ENCODE measurements at regions not wholly inside any gene's neighbourhood (a gene's known extent, or its start where the extent isn't known, plus 50 kb on each side); places are given as distances from the start of the nearest gene placed in this dataset.
"Not testable (repeated sequence)": the region's sequence is repeated elsewhere in the genome, so short reads cannot be mapped to it uniquely, and the experiment has no call there.

GRCh38 chr16:9599415-9600120, 508.1 kb downstream of the HAPSTR1 start:
- DNase-seq, result no peak

- DNase-seq, result no peak
These were observed 510.7 kb downstream of the HAPSTR1 start for GRCh38 chr16:9602189-9602588.

DNA sequence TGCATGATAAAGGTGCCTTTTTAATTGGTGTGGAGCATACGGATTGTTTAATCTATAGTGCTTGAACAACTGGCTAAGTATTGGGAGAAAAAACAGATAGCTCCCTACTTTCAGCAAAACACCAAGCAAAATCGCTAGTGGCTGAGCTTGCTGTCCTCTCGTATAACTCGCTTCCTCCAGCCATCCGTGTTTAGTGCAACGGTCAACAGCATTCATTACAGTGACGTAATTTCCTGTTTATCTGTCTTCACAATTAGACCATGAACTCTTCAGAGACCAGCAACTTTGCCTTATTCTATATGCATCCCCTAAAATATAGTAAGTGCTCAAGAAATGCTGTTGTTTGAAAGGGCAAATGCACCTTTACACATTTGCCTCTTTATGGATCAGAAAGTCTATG, 511.9 kb downstream of the HAPSTR1 start:
- DNase-seq, result no peak

- DNase-seq, result no peak
These were observed 516.2 kb downstream of the HAPSTR1 start for GRCh38 chr16:9607515-9608230.

- DNase-seq, result no peak
These were observed 519.3 kb downstream of the HAPSTR1 start for GRCh38 chr16:9610727-9611126.

GRCh38 chr16:9612267-9612666, 520.8 kb downstream of the HAPSTR1 start:
- no peak for DNase-seq

GRCh38 chr16:9614389-9614788, 522.9 kb downstream of the HAPSTR1 start:
- no peak for DNase-seq

DNA sequence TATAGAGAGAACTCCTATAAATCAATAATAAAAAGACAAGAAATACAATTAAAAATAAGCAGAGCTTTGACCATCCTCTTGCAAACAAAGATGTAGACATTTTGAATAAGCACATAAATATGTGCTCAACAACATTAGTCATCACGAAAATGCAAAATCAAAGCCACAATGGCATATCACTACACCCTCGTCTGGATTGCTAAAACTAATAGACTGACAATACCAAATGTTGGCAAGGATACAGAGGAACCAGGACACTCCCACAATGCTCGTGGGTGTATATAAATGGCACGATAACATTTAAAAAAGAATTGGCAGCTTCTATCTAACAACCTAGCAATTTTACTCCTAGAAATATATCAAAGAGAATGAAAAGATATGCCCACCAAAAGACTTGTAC, 530.8 kb downstream of the HAPSTR1 start:
- DNase-seq, result no peak

- DNase-seq, result no peak
These were observed 533.7 kb downstream of the HAPSTR1 start for GRCh38 chr16:9625122-9625521.

DNA sequence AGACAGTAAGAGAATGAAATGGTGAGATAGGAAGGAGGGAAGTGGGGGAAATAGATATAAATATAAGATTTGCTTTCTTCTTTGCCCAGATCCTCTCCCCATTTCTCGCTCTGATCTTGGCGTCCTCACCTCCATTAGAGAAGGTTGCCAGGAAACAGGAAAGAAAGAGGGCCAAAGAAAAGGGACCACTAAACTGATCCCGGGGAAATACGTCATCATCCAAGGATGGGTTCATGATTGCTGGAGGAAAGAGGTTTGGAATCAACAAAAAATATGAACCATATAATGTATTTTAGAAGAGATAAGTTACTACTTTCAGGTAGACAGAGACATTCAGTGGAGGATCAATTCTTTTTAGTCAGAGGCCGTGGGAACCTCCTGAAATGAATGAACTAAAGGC, 536.0 kb downstream of the HAPSTR1 start:
- no peak for DNase-seq

GRCh38 chr16:9630119-9630518, 538.7 kb downstream of the HAPSTR1 start:
- DNase-seq, result no peak

DNA sequence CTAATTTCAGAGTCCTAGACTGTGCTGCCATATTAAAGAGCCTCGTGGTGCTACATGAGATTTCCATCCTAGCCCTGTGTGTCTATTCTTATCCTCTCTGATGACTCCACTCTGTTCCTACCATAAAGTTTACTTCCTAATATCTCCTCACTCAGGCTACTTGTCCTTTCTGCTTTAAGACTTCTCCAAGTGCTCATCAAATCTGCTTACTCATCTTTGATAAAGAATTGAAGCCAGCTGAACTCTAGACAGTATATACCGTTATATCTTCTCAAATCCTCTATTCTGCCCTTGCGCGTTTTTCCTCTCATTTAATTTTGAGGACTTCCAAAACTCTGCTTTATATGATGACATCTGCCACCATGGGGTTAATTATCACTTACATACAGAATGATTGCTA, 539.5 kb downstream of the HAPSTR1 start:
- no peak for DNase-seq

GRCh38 chr16:9633844-9634243, 542.4 kb downstream of the HAPSTR1 start:
- no peak for DNase-seq

DNA sequence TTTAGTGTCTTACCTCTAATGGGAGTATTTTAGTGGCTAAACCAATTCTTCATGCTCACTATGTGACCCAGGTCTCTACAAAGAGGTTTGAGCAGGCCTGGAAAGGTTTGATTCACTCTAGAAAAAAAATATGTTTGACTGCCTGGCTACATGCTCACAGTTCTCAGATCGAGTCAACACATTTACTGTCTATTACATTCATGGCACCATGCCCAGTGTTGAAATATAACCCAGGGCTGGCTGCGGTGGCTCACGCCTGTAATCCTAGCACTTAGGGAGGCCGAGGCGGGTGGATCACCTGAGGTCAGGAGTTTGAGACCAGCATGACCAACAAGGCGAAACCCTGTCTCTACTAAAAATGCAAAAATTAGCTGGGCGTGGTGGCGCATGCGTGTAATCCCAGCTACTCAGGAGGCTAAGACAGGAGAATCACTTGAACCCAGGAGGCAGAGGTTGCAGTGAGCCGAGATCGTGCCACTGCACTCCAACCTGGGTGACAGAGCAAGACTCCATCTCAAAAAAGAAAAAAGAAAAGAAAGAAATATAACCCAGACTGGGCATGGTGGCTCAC, 543.8 kb downstream of the HAPSTR1 start:
- DNase-seq, result not testable (repeated sequence)

DNA sequence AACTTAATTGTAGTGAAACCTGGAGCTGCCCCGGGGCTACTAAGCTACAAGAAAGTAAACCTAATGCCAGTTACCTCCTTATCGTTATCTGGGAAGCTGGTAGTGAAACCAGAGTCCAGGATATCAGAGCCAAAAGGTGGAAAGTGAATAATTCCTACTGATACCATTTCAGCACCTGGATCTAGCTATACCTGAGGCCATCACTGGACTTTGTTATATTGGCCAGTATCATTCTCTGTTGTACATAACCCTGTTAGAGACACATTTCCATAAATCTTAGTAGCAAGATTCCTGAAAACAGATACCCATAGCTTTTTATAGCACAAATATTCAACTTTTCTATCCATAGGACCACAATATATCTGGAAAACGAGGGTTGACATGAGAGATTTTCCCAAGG, 538.0 kb downstream of the GRIN2A start:
- no peak for DNase-seq

GRCh38 chr16:9645911-9646310, 536.3 kb downstream of the GRIN2A start:
- no peak for DNase-seq

DNA sequence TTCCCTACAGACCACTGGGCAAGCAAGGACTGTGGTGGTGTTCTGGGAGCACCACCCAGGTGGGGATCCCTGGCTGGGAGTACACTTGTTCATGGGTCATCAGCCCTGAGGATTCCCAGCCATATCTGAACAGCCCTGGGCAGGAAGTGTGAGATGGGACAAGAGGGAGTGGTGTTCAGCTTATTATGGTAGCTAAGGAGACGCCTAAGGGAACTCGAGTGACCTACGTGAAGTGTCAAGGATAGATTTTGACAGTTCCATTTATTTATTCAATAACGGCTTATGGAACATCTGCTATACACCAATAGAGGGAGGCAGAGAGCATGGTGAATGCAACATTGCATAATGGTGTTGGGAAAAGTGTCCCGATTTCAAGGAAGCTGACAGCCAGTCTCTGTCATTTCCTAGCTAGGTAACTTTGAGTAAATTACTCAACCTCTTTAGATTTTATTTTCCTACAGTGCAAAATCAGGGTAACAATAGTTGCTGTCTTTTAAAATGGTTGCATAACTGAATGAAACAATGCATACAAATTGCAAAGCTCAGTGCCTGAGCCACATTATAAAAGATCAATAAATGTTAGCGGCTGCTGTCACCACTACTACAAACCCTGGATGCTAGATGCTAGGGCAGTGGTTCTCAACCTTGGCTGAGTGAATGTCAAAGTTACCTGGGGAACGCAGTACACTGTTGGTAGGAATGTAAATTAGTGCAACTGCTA, 534.1 kb downstream of the GRIN2A start:
- DNase-seq, result no peak

DNA sequence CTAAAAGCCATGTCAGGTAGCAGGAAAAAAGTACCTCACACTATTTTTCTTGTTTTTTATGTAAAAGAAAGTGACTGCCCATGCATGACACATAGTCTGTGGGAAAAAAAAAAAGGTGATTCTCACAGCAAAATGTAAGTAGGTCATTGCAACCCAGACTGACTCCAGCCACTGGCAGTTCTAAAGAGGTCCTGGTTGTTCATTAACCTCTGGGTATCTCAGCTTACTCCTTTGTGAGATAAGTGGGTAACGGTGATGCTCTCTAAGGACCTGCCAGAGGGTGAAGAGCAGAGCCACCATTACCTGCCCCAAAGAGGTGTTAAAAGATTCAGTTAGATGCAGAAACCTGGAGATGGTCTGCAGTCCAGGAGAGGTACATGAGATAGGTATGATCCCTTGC, 531.9 kb downstream of the GRIN2A start:
- DNase-seq, result no peak

DNA sequence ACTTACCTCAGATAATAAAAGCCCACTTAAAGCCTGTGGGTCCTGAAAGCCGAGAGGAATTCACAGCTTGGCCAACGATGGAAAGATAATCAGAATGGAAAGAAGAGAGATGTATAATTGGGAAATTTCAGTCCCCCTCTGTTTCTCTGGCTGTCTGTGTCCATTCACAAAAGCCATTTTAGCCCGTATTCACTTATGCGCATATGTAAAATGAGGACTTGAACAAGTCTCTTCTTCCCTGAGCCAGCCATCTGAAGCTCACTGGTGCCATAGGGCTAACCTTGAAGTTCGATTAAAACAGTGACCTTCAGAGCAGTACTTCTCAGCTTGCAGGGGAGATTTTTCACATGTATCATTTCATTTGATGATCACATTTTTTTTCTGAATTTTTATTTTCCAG, 527.2 kb downstream of the GRIN2A start:
- DNase-seq, result no peak

DNA sequence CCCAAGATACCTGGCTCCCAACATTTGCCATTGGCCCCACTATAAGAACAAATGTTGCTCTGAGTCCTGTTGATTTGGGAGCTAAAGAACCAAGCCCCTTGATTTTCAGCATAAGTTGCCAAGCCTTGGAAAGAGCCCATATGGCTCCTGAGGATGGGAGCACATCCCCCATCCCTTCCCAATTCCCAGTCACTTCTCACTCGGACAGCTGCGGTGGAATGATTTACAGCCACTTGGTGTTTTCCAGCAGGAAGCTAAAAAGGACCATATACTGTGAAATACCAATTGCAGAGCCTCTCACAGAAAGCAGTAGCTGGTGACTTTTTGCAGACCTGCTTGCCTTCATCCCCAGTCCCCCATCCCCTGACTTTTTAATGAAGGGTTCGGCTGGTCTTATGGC, 524.6 kb downstream of the GRIN2A start:
- no peak for DNase-seq

- DNase-seq, result no peak
These were observed 524.1 kb downstream of the GRIN2A start for GRCh38 chr16:9658164-9658563.

- no peak for DNase-seq
These were observed 523.6 kb downstream of the GRIN2A start for GRCh38 chr16:9658586-9658985.

- no peak for DNase-seq
These were observed 521.3 kb downstream of the GRIN2A start for GRCh38 chr16:9660898-9661297.
